Neural progenitor cell (in vitro differentiated cells): ENCODE measurements at regions not wholly inside any gene's neighbourhood (a gene's known extent, or its start where the extent isn't known, plus 50 kb on each side); places are given as distances from the start of the nearest gene placed in this dataset.

Experiments used
- DNase-seq: peaks from one replicate; pipeline ENCODE4 v3.0.0-alpha.2; 2016; ENCODE audit warnings: low spot score
- H2AFZ ChIP-seq: fragments of 200-600 bp; sonication (generic); replicated peaks from 2 replicates; pipeline ENCODE4 v1.6.1; 2016; ENCODE audit warnings: antibody characterized with exemption
- H3F3A ChIP-seq: fragments of 200-600 bp; sonication (generic); 2 replicates; pipeline ENCODE4 v1.6.1; 2016; ENCODE audit warnings: antibody characterized with exemption, low read depth
- H3K27ac ChIP-seq: fragments of 200-600 bp; sonication (generic); 2 replicates; pipeline ENCODE4 v1.5.1; 2016; ENCODE audit warnings: mild to moderate bottlenecking
- H3K27me3 ChIP-seq: fragments of 200-600 bp; sonication (generic); 2 replicates; pipeline ENCODE4 v1.6.1; 2016; ENCODE audit warnings: mild to moderate bottlenecking, moderate library complexity
- H3K36me3 ChIP-seq: fragments of 200-600 bp; sonication (generic); 2 replicates; pipeline ENCODE4 v1.5.1; 2016
- H3K4me1 ChIP-seq: fragments of 200-600 bp; sonication (generic); 2 replicates; pipeline ENCODE4 v1.6.1; 2016; ENCODE audit warnings: mixed run types
- H3K4me2 ChIP-seq: fragments of 200-600 bp; sonication (generic); 2 replicates; pipeline ENCODE4 v1.6.1; 2016
- H3K4me3 ChIP-seq: fragments of 200-600 bp; sonication (generic); 2 replicates; pipeline ENCODE4 v1.5.1; 2016
- H3K79me2 ChIP-seq: fragments of 200-600 bp; sonication (generic); 2 replicates; pipeline ENCODE4 v1.6.1; 2016; ENCODE audit warnings: low read depth
- H3K9ac ChIP-seq: fragments of 200-600 bp; sonication (generic); 2 replicates; pipeline ENCODE4 v1.6.1; 2016
- H3K9me3 ChIP-seq: fragments of 200-600 bp; sonication (generic); 2 replicates; pipeline ENCODE4 v1.5.1; 2016; ENCODE audit warnings: low read depth
- H4K20me1 ChIP-seq: fragments of 200-600 bp; sonication (generic); 2 replicates; pipeline ENCODE4 v1.6.1; 2016; ENCODE audit warnings: low read depth
- H3K27ac Mint-ChIP-seq: 3 replicates; pipeline ENCODE4 v1.8.0; 2021; ENCODE audit warnings: mixed read lengths
- H3K27me3 Mint-ChIP-seq: 2 replicates; pipeline ENCODE4 v1.8.0; 2022; ENCODE audit warnings: low read depth, mild to moderate bottlenecking, inconsistent platforms, moderate library complexity, mixed read lengths; ENCODE audit not compliant: insufficient read depth
- H3K36me3 Mint-ChIP-seq: 3 replicates; pipeline ENCODE4 v1.8.0; 2021; ENCODE audit warnings: mixed read lengths
- H3K4me1 Mint-ChIP-seq: 3 replicates; pipeline ENCODE4 v1.8.0; 2021; ENCODE audit warnings: mixed read lengths
- H3K4me3 Mint-ChIP-seq: 3 replicates; pipeline ENCODE4 v1.8.0; 2021; ENCODE audit warnings: mild to moderate bottlenecking, moderate library complexity, mixed read lengths
- H3K9me3 Mint-ChIP-seq: 3 replicates; pipeline ENCODE4 v1.8.0; 2020; ENCODE audit warnings: mixed read lengths
- CTCF ChIP-seq: fragments of 200-600 bp; sonication (generic); IDR thresholded peaks from 2 replicates; pipeline ENCODE4 v1.5.1; 2017; ENCODE audit warnings: antibody characterized with exemption, mild to moderate bottlenecking
- EZH2 ChIP-seq: fragments of 200-600 bp; sonication (generic); IDR thresholded peaks from 2 replicates; pipeline ENCODE4 v1.6.1; 2017; ENCODE audit warnings: antibody characterized with exemption, mild to moderate bottlenecking, moderate library complexity
- EZH2phosphoT487 ChIP-seq: fragments of 200-600 bp; sonication (generic); IDR thresholded peaks from 2 replicates; pipeline ENCODE4 v1.6.1; 2017; ENCODE audit warnings: antibody characterized with exemption

DNA sequence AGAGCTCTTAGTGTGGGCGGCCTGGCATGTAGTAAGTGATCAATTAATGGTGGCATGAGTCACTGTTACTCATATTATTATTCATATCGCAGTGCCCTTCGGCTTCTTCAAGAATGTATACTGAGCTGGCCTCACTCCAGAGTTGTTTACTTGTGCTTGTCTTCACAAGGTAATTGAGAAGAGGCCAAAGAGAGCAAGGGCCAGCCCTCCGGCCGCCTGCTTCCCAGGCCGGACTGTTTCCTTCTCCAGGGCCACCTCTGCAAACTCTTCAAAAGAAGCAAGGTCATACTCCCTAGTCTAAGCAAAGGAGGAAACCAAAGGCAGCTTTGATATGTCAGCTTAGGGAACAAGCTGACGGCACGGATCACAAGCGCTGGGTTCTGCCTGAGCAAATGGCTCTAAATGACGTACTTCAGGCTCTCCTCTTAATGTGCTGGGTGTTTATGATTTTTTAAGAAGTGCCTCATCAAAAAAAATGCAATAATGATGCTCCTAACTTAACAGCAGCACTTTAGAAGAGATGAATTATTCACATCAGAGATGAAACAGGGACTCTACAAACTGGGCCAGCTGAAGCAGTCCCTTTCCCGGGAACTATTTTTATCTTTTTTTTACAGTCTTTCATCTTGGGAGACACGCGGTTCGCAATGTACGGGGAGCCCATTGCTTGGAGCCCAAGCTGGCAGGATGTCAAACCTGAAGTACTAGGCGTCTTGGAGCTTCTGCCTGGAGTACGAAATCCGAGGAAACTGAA, 65.6 kb upstream of the DLK1 start:
- no peaks in the 10 kb centered on the region for H3K79me2 ChIP-seq
- Mint-ChIP-seq H3K27ac (no peak overlapping the region), H3K27me3 (peaks cover 23% of the 10 kb centered on the region), H3K9me3 (peaks cover 2% of the 10 kb centered on the region), H3K4me1 (peaks cover 35% of the 10 kb centered on the region), H3K36me3 (no peaks in the 10 kb centered on the region), H3K4me3 (no peak overlapping the region)
- peaks cover 29% of the 10 kb centered on the region for H3K4me1 ChIP-seq
- no peaks in the 10 kb centered on the region for H4K20me1 ChIP-seq
- no peaks in the 10 kb centered on the region for H3K36me3 ChIP-seq
- no peaks in the 10 kb centered on the region for H3K27me3 ChIP-seq
- no peak overlapping the region for H2AFZ ChIP-seq
- no peak overlapping the region for H3K4me2 ChIP-seq
- DNase-seq, result no peak
- no peaks in the 10 kb centered on the region for H3K9me3 ChIP-seq
- H3K4me3 ChIP-seq, result no peak overlapping the region
- H3K9ac ChIP-seq, result no peak overlapping the region
- peaks cover 9% of the 10 kb centered on the region for H3F3A ChIP-seq
- H3K27ac ChIP-seq, result no peak overlapping the region
- no peak for TF ChIP-seq EZH2phosphoT487
- no peak for TF ChIP-seq EZH2
- TF ChIP-seq CTCF, result no peak

GRCh38 chr14:100662879-100663760, 63.6 kb upstream of the DLK1 start:
- no peaks in the 10 kb centered on the region for H3K36me3 ChIP-seq
- H3K27me3 Mint-ChIP-seq, result peaks cover 25% of the 10 kb centered on the region
- H3K4me1 ChIP-seq, result peaks cover 18% of the 10 kb centered on the region
- no peak overlapping the region for H2AFZ ChIP-seq
- peaks cover 2% of the 10 kb centered on the region for H3K9me3 Mint-ChIP-seq
- H3K27ac ChIP-seq, result no peak overlapping the region
- no peaks in the 10 kb centered on the region for H3K79me2 ChIP-seq
- no peaks in the 10 kb centered on the region for H3K36me3 Mint-ChIP-seq
- peak; percentile 81 for DNase-seq
- H3K4me3 ChIP-seq, result no peak overlapping the region
- peaks cover 28% of the 10 kb centered on the region for H3K4me1 Mint-ChIP-seq
- H3K9ac ChIP-seq, result no peak overlapping the region
- no peak overlapping the region for H3K27ac Mint-ChIP-seq
- H3K4me2 ChIP-seq, result no peak overlapping the region
- H3F3A ChIP-seq, result peaks cover 7% of the 10 kb centered on the region
- H3K27me3 ChIP-seq, result no peaks in the 10 kb centered on the region
- no peaks in the 10 kb centered on the region for H4K20me1 ChIP-seq
- TF ChIP-seq CTCF (peak; percentile 99), EZH2phosphoT487 (no peak), EZH2 (no peak)
- H3K9me3 ChIP-seq, result no peaks in the 10 kb centered on the region
- no peak overlapping the region for H3K4me3 Mint-ChIP-seq

DNA sequence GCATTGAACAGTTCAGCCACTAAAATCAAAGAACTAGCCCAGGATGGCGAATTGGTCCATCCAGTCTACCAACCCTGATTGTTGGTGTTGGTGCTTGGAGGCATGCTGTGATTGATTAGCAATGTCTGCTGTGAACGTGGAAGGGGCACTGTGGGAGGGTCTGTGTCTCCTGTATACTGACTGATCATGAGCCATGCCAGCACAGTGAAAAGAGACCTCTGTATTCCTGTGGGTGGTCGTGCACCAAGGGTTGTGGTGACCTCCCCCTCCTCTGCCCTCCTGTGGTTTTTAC, 63.0 kb upstream of the DLK1 start:
- H3K36me3 ChIP-seq, result no peaks in the 10 kb centered on the region
- TF ChIP-seq CTCF, result no peak
- TF ChIP-seq EZH2phosphoT487, result no peak
- TF ChIP-seq EZH2, result no peak
- H4K20me1 ChIP-seq, result no peaks in the 10 kb centered on the region
- H3K79me2 ChIP-seq, result no peaks in the 10 kb centered on the region
- peaks cover 25% of the 10 kb centered on the region for H3K27me3 Mint-ChIP-seq
- H3K9me3 Mint-ChIP-seq, result peaks cover 2% of the 10 kb centered on the region
- H3K4me3 Mint-ChIP-seq, result no peak overlapping the region
- no peaks in the 10 kb centered on the region for H3K9me3 ChIP-seq
- no peak overlapping the region for H3K4me3 ChIP-seq
- H3K4me1 ChIP-seq, result peaks cover 12% of the 10 kb centered on the region
- H3K27ac Mint-ChIP-seq, result no peak overlapping the region
- no peak overlapping the region for H3K27ac ChIP-seq
- DNase-seq, result no peak
- peaks cover 26% of the 10 kb centered on the region for H3K4me1 Mint-ChIP-seq
- H3K4me2 ChIP-seq, result no peak overlapping the region
- peaks cover 7% of the 10 kb centered on the region for H3F3A ChIP-seq
- H2AFZ ChIP-seq, result no peak overlapping the region
- no peak overlapping the region for H3K9ac ChIP-seq
- no peaks in the 10 kb centered on the region for H3K27me3 ChIP-seq
- H3K36me3 Mint-ChIP-seq, result no peaks in the 10 kb centered on the region
